ENCODE measurements at regions not wholly inside any gene's neighbourhood (a gene's known extent, or its start where the extent isn't known, plus 50 kb on each side); places are given as distances from the start of the nearest gene placed in this dataset.
"Not testable (repeated sequence)": the region's sequence is repeated elsewhere in the genome, so short reads cannot be mapped to it uniquely, and the experiment has no call there.

DNA sequence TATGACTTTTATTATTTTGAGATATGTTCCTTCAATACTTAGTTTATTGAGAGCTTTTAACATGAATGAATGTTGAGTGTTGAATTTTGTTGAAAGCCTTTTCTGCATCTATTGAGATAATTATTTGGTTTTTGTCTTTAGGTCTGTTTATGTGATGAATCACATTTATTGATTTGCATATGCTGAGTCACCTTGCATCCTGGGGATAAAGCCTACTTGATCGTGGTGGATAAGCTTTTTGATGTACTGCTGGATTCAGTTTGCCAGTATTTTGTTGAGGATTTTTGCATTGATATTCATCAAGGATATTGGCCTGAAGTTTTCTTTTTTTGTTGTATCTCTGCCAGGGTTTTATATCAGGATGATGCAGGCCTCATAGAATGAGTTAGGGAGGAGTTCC is 106.5 kb upstream of the DAZL start:
- not testable (repeated sequence) for DNase-seq

- no peak for DNase-seq
These were observed 110.1 kb upstream of the DAZL start for GRCh38 chr3:16715281-16715680.

- no peak for DNase-seq
These were observed 114.2 kb upstream of the DAZL start for GRCh38 chr3:16719426-16719825.

DNA sequence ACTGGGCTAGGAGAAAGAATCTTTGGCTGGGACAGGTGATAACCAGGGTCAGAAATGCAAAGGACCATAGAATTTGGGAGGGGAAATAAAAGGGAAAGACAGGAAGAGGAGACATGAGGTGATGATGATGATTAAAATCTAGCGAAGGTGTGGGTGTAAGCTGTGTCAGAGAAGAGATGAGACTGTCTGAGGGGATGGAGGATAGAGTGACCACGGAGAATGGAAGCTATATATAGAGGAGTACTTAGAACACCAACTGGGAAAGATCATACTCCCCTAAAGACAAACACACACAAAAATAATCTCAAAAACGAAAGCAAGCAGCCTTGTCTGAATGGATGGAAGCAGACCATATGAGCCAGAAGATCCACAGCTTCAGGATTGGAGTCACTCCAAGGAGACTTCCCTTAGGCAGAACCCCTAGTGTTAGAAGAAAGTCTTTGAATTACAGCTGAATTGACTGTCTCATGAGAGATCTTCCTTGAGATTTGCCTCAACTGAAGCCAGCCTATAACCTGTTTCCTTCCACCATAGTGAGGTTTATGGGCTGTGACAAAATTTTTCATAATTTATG is 115.2 kb upstream of the DAZL start:
- DNase-seq = no peak

DNA sequence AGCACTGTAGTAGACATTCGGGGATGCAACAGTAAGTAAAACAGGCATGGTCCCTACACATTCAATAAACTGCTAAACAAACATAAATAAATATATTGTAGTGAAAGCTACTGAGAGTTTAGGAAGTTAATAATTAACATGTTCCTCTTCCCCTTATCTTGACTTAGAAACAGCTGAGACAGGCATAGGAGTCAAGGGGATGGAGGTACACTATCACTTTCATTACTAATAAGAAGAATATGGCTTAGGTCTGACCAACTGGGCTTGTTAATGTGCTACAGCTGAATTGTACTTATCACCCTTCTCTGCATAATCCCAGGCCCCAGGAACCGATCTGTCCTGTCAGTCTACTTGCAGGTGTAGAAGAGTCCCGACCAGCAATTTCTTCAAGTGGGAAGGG is 116.3 kb upstream of the DAZL start:
- no peak for DNase-seq

- DNase-seq = no peak
These were observed 118.8 kb upstream of the DAZL start for GRCh38 chr3:16723978-16724377.

GRCh38 chr3:16724487-16724886 is 119.3 kb upstream of the DAZL start:
- no peak for DNase-seq

DNA sequence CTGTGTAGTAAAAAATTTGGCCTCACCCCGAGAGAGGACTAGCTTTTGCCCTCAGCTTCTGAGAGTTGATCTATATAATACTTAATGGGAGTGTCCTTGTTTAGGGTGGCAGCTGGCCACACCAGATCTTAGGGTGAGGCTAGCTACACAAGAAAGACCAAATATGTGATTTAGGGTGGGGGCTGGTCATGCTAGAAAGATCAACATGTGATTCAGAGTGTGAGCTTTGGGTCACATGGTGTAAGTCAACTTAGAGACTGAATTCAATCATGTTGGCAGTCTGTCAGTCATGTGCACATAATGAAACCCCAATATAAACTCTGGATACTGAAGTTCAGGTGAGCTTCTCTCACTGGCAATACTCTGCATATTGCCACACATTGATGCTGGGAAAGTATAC is 120.7 kb upstream of the DAZL start:
- DNase-seq = no peak

DNA sequence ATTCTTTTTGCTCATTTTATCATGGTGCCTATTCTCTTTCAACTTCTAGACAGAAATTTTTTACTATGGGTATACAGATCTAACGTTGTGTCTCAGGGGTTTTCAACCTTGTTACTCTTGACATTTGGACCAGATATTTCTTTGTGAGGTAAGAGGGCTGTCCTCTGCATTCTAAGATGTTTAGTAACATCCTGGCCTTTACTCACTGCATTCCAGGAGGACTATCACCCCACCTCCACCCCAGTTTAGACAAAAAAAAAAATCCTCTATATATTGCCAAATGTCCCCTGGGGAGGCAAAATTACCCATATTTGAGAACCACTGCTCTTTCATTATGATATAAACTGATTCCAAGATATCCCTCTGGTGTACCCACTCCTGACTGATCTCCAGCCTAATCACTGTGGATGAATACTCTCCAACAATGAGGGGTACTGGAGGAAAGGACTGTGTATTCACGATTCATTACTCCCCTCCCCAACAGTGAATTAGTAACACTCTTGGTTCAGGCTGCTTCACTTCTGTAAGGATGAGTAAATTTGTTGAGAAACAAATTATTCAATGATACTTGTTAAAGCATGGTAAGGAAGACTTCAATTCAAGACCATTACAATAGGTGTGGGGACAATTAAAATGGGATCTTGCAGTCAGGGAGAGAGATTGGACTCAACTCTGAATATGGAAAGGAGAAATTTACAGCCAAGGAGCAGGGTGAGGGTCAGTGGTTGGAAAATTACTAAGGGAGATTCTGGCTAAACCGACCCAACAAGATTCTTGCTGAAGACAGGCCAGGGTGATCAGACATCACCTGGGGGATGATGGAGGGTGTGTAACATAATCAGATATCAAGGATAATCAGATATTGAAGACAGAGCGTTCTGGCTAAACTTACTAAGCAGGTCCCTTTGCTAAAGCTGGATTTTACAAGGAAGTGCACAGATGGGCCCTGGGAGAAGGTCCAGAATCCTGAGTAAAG is 123.8 kb upstream of the DAZL start:
- no peak for DNase-seq

GRCh38 chr3:16738451-16738850 is 133.2 kb upstream of the DAZL start:
- no peak for DNase-seq

GRCh38 chr3:16739541-16740105 is 134.4 kb upstream of the DAZL start:
- DNase-seq = no peak

- DNase-seq = no peak
These were observed 135.3 kb upstream of the DAZL start for GRCh38 chr3:16740515-16740914.

DNA sequence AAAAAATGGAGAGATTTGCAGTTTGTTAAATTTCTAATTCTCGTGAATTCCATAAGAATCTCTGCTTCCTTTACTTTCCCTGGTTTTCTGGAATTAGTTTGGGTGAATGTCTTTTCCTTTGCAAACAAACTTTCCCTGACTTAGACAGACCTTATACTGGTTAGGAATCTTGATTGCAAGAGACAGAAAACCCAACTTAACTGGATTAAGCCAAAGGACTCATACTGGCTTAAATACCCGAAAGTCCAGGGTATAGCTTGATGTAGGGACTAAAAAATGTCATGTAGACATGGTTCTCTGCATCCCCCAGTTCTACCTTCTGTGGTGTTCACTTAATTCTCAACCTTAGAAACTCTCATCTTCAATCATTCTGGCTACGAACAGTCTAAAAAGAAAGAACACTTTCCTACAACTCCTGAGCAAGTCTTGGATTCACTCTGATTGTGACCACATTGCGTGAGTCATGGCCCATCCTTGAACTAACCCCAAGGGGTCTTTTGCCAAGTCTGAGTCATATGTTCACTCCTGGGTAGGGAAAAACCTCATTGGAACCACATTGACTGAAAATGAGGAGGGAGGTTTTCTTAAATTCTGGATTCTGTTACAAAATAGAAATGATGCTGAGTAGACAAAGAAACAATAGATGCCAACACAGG is 136.0 kb upstream of the DAZL start:
- DNase-seq = peak; percentile 54

- DNase-seq = peak; percentile 22
These were observed 136.7 kb upstream of the DAZL start for GRCh38 chr3:16741890-16742289.

DNA sequence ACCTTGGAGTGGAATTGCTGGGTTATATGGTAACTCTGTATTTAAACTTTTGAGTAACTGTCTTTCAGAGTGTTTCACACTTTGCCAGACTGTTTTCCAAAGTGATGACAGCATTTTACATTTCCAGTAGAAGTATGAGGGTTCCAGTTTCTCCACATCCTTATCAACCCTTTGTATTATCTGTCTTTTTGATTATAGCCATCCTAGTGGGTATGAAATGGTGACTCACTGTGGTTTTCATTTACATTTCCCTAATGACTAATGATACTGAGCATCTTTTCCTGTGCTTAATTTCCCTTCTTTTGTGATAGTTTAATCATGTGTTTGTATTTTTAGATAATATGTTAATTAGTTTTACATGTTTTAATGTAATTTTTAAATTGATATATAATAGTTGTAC is 138.1 kb upstream of the DAZL start:
- no peak for DNase-seq

- no peak for DNase-seq
These were observed 125.4 kb upstream of the PLCL2 start for GRCh38 chr3:16759227-16759903.

GRCh38 chr3:16761571-16761970 is 123.2 kb upstream of the PLCL2 start:
- no peak for DNase-seq

- no peak for DNase-seq
These were observed 119.1 kb upstream of the PLCL2 start for GRCh38 chr3:16765661-16766060.

DNA sequence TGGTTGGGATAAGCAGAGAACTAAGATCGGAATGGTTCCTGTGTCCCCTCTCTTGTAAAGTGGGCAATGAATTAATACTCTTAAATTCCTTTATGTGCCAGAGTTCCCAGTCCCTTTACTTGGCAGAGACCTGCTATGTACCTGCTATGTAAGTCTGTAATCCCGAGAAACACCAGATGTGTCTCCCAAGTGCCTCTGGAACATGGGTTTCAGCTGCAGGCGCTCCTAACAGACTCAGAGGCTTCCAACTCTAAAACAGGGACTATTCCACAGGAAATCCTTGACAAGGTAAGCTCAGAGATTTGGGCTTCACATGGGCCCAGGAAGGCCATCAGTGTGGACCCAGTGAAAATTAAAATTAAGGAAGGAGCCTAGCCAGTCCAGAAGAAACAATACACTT is 117.7 kb upstream of the PLCL2 start:
- no peak for DNase-seq

- no peak for DNase-seq
These were observed 116.7 kb upstream of the PLCL2 start for GRCh38 chr3:16768014-16768413.

GRCh38 chr3:16768956-16769355 is 115.8 kb upstream of the PLCL2 start:
- no peak for DNase-seq

- no peak for DNase-seq
These were observed 115.2 kb upstream of the PLCL2 start for GRCh38 chr3:16769525-16769924.

- DNase-seq = no peak
These were observed 114.7 kb upstream of the PLCL2 start for GRCh38 chr3:16770021-16770420.

Measured in activated CD4-positive, alpha-beta T cell treated with anti-CD3 and anti-CD28 coated beads for 48 hours (primary cell).